Lower lobe of right lung (tissue), 2 donors: ENCODE measurements at regions not wholly inside any gene's neighbourhood (a gene's known extent, or its start where the extent isn't known, plus 50 kb on each side); places are given as distances from the start of the nearest gene placed in this dataset.

Experiments
- ATAC-seq, 2 donors: fragments of 200-7000 bp; cut with Tn5 transposase; one replicate each; pipeline ENCODE4 v1.9.1; 2020 to 2022; ENCODE audit warnings: mild to moderate bottlenecking in 2 of 2, moderate library complexity in 2 of 2
- DNase-seq: peaks from one replicate; pipeline ENCODE4 v3.0.0-alpha.2; 2020
- H3K27ac ChIP-seq: fragments of 200-600 bp; one replicate; pipeline ENCODE4 v1.8.0; 2022
- H3K27me3 ChIP-seq: fragments of 200-600 bp; one replicate; pipeline ENCODE4 v1.8.0; 2022; ENCODE audit warnings: low read depth
- H3K36me3 ChIP-seq: fragments of 200-600 bp; one replicate; pipeline ENCODE4 v1.8.0; 2022; ENCODE audit warnings: mild to moderate bottlenecking
- H3K4me1 ChIP-seq: fragments of 200-600 bp; one replicate; pipeline ENCODE4 v1.8.0; 2022
- H3K4me3 ChIP-seq: fragments of 200-600 bp; one replicate; pipeline ENCODE4 v1.8.0; 2022; ENCODE audit warnings: mild to moderate bottlenecking
- H3K9me3 ChIP-seq: fragments of 200-600 bp; one replicate; pipeline ENCODE4 v1.8.0; 2022
- intact Hi-C: fragments of 100-400 bp; cut with DNase I; formaldehyde crosslinking; loops from one replicate; pipeline ENCODE4 v1.11.0; 2022
- TF ChIP-seq, protein P1 (sequence below): fragments of 200-600 bp; IDR thresholded peaks from one replicate; pipeline ENCODE4 v1.8.0; 2022; ENCODE audit warnings: antibody characterized with exemption, mild to moderate bottlenecking
- donor health status: DM: no; HTN: yes; CAD: no; lungs with severe emphysema.

DNA sequence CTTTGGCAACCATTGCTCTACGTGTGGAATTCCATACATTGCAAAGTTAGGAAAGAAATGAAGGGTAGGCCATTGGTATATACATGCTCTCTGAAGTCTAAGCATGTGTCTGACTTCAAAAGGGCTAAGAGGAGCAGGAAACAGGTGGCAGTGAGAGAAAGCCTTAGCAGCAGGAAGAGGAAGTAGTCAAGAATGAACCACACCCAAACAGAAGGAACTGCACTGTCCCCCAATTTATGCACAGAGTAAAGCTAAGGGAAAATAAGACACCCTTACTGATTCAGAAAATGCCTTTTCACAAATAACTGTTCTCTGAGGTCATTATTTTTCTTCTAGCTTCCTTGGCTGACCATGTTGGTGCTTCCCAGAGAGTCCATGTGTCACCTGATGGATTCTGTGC, 575.4 kb downstream of the NTRK3 start:
- DNase-seq (no peak), ATAC-seq (no peak)
- no peaks in the 10 kb centered on the region for H3K27me3 ChIP-seq
- H3K9me3 ChIP-seq: no peaks in the 10 kb centered on the region
- no peaks in the 10 kb centered on the region for H3K4me1 ChIP-seq
- no peaks in the 10 kb centered on the region for H3K36me3 ChIP-seq
- TF ChIP-seq, protein P1, sequence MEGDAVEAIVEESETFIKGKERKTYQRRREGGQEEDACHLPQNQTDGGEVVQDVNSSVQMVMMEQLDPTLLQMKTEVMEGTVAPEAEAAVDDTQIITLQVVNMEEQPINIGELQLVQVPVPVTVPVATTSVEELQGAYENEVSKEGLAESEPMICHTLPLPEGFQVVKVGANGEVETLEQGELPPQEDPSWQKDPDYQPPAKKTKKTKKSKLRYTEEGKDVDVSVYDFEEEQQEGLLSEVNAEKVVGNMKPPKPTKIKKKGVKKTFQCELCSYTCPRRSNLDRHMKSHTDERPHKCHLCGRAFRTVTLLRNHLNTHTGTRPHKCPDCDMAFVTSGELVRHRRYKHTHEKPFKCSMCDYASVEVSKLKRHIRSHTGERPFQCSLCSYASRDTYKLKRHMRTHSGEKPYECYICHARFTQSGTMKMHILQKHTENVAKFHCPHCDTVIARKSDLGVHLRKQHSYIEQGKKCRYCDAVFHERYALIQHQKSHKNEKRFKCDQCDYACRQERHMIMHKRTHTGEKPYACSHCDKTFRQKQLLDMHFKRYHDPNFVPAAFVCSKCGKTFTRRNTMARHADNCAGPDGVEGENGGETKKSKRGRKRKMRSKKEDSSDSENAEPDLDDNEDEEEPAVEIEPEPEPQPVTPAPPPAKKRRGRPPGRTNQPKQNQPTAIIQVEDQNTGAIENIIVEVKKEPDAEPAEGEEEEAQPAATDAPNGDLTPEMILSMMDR: no peak
- H3K4me3 ChIP-seq: no peak overlapping the region
- intact Hi-C loops: no loop called here
- no peak overlapping the region for H3K27ac ChIP-seq

DNA sequence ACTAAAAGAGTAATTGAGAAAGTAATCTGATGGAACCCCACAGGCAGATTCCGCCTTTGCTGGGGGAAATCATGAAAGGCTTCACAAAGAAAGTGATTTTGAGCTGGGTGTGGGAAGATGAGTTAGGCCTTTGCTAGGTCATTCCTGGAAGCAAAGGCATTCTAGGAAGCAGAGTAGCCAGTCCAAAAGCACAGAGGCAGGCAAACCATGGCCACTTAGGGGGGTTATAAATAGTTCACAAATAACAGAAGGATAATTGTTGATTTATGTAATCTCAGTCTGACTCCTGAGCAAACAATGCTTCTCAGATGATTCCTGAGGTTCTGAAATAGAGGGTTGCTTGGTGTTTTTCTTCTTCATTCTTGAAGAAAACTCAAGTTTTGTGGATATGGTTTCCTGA, 576.3 kb downstream of the NTRK3 start:
- ATAC-seq: no peak
- H3K4me1 ChIP-seq: no peaks in the 10 kb centered on the region
- H3K4me3 ChIP-seq: no peak overlapping the region
- no peak for DNase-seq
- TF ChIP-seq, protein P1: no peak
- H3K27me3 ChIP-seq: no peaks in the 10 kb centered on the region
- H3K27ac ChIP-seq: no peak overlapping the region
- no peaks in the 10 kb centered on the region for H3K36me3 ChIP-seq
- H3K9me3 ChIP-seq: no peaks in the 10 kb centered on the region
- intact Hi-C loops: no loop called here

DNA sequence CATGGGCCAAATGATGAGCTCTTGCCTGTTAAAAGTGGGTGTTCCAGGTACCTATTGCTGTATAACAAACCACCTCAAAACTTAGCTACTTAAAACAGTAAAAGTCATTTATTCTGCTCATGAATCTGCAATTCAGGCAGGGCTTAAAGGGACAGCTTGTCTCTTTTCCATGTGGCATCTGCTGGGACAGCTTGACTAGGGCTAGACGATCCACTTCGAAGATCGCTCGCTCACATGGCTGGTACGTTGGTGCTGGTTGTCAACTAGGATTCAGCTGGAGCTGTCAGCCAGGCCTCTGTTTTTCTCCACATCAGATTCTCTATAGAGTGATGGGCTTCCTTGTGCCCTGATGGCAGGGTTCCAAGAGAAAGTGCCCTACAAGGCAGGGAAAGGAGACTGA, 581.3 kb downstream of the NTRK3 start:
- no peaks in the 10 kb centered on the region for H3K27me3 ChIP-seq
- no peak overlapping the region for H3K4me3 ChIP-seq
- no peaks in the 10 kb centered on the region for H3K36me3 ChIP-seq
- DNase-seq (no peak), ATAC-seq (no peak)
- H3K4me1 ChIP-seq: no peaks in the 10 kb centered on the region
- H3K9me3 ChIP-seq: no peaks in the 10 kb centered on the region
- TF ChIP-seq, protein P1: no peak
- intact Hi-C loops: no loop called here
- H3K27ac ChIP-seq: no peak overlapping the region

DNA sequence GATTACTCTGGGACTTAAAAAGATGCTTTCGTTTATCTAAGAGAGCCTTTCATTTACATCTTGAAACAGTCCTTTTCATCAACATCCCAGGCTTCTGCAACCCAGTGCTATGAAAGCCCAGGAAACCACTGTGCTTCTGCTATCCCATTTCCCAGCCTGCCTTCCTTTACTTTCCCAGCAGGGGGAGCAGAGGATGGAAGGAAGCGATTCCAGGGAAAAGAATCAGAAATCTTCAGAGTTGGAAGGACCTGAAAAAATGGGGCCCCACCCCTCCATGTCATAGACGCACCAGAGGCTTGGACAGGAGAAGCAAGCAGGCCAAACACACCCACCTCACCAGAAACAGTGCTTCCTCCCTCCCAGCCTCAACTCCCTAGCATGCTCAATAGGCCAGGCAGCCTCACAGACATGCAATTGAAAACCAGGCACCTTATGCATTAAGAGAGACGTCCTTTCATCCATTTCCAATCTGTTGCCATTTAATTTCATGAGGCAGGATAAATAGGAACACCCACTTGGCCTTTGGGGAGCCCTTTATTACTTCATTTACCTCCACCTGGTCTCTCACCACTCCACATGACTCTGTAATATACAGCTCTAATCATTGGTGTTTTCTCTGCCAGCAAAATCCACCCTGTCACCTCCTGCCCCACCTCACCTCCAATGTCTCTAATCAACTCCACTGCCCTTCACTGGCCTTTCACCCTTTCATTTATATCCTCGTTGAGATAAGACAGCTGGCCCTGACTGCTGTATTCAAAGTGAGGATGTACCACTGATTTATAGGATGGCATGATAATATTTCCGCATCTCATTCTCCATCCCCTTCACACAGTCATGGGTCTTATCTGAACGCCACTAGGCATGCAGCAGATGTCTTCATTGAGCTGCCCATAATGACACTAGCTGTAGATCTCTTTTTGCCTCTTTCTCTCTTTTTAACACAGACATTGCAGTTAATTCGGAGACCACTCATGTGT, 583.9 kb downstream of the NTRK3 start:
- Histone ChIP-seq H3K27ac (no peak overlapping the region), H3K4me3 (no peak overlapping the region), H3K27me3 (no peaks in the 10 kb centered on the region), H3K4me1 (no peaks in the 10 kb centered on the region), H3K36me3 (no peaks in the 10 kb centered on the region), H3K9me3 (peaks cover 4% of the 10 kb centered on the region)
- ATAC-seq (peak in 1 of 2 donors; percentile 24), DNase-seq (no peak)
- intact Hi-C loops: no loop called here
- TF ChIP-seq, protein P1: peak; percentile 53

DNA sequence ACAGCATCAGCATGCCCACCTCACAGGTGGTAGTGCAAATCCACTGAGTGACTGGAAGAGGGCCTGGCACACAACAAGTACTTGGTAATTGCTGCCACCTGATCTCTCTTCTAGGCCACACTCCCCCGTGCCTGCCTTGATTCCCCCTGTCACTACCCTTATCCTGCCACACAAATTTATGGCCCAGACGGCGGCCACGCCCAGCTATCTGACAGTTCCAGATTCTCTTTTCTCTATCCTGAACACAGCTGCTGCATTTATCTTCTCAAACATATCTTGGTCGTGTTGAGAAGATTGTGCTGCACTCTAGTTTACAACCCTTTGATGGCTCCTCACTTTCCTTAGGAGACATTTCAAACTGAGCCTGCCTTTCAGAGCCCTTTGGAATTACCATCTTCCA, 585.2 kb downstream of the NTRK3 start:
- Histone ChIP-seq H3K27me3 (no peaks in the 10 kb centered on the region), H3K4me1 (no peaks in the 10 kb centered on the region), H3K9me3 (peaks cover 14% of the 10 kb centered on the region), H3K4me3 (no peak overlapping the region), H3K27ac (no peak overlapping the region), H3K36me3 (no peaks in the 10 kb centered on the region)
- DNase-seq (no peak), ATAC-seq (no peak)
- TF ChIP-seq, protein P1: no peak
- intact Hi-C loops: no loop called here
